Sigmoid colon (tissue), 4 donors: ENCODE measurements at regions not wholly inside any gene's neighbourhood (a gene's known extent, or its start where the extent isn't known, plus 50 kb on each side); places are given as distances from the start of the nearest gene placed in this dataset.

ENCODE experiments used
- CTCF ChIP-seq, 4 experiments: fragments of 450-650 bp in 3 of 4; fragments of 200-600 bp in 1 of 4; IDR thresholded peaks; one replicate each; pipeline ENCODE4 v1.5.1; 2016 to 2019; ENCODE audit warnings: antibody characterized with exemption in 4 of 4, mild to moderate bottlenecking in 3 of 4, moderate library complexity in 2 of 4
- POLR2A ChIP-seq, 2 donors: fragments of 450-650 bp; IDR thresholded peaks; one replicate each; pipeline ENCODE4 v1.6.1; 2016; ENCODE audit warnings: antibody characterized with exemption in 2 of 2, mild to moderate bottlenecking in 2 of 2, moderate library complexity in 2 of 2
- POLR2AphosphoS5 ChIP-seq, 4 donors: sonication (generic); formaldehyde crosslinking; IDR thresholded peaks; one replicate each; pipeline ENCODE4 v1.6.1; 2017; ENCODE audit warnings: antibody characterized with exemption in 4 of 4

DNA sequence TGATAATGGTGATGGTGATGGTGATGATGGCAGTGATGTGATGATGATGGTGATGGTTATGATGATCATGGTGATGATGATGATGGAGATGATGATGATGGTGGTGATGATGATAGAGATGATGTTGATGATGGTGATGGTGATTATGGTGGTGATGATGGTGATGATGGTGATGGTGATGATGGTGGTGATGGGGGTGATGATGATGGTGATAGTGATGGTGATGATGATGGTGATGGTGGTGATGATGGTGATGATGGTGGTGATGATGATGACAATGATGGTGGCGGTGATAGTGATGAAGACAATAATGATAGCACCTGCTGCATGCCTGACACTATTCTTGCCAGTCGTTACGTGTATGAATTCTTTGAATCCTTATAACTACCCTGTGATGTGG, 317.9 kb upstream of the AJAP1 start:
- TF ChIP-seq CTCF (IDR thresholded peaks at IDR 0.05) (no peak), POLR2A (IDR thresholded peaks at IDR 0.05) (no peak), POLR2AphosphoS5 (IDR thresholded peaks at IDR 0.05) (no peak)
